GM12878 (cell line): ENCODE measurements at regions not wholly inside any gene's neighbourhood (a gene's known extent, or its start where the extent isn't known, plus 50 kb on each side); places are given as distances from the start of the nearest gene placed in this dataset.

ENCODE experiments used
- BCLAF1 ChIP-seq: fragments of 450-650 bp; IDR thresholded peaks from 2 replicates; pipeline ENCODE4 v1.6.1; 2017; ENCODE audit warnings: antibody characterized with exemption, mild to moderate bottlenecking, moderate library complexity
- CBX5 ChIP-seq: sonication (generic); IDR thresholded peaks from 2 replicates; pipeline ENCODE4 v1.6.1; 2016; ENCODE audit warnings: low read depth, moderate library complexity, mild to moderate bottlenecking, inconsistent platforms
- CHD1 ChIP-seq: IDR thresholded peaks from 2 replicates; pipeline ENCODE4 v1.6.1; 2012; ENCODE audit warnings: low read depth, low read length, improper control_type of control experiment
- CREB1 ChIP-seq: IDR thresholded peaks from 2 replicates; pipeline ENCODE4 v1.6.1; 2012; ENCODE audit warnings: low read depth, mild to moderate bottlenecking, inconsistent platforms
- FOS ChIP-seq: IDR thresholded peaks from 3 replicates; pipeline ENCODE4 v1.6.1; 2011; ENCODE audit warnings: borderline replicate concordance; ENCODE audit not compliant: insufficient read length; ENCODE audit errors: extremely low read depth
- MLLT1 ChIP-seq: fragments of 450-650 bp; IDR thresholded peaks from 2 replicates; pipeline ENCODE4 v1.6.1; 2016; ENCODE audit warnings: mild to moderate bottlenecking
- MXI1 ChIP-seq: fragments of 150-350 bp; IDR thresholded peaks from 2 replicates; pipeline ENCODE4 v1.6.1; 2011; ENCODE audit warnings: low read depth, mild to moderate bottlenecking, inconsistent platforms, low read length, improper control_type of control experiment
- NFIC ChIP-seq: IDR thresholded peaks from 2 replicates; pipeline ENCODE4 v1.6.1; 2012; ENCODE audit warnings: low read depth, mild to moderate bottlenecking, inconsistent platforms, low read length, moderate library complexity
- NR2C2 ChIP-seq: IDR thresholded peaks from 2 replicates; pipeline ENCODE4 v1.6.1; 2011; ENCODE audit warnings: borderline replicate concordance, low read depth; ENCODE audit not compliant: control insufficient read depth, insufficient read length
- PAX5 ChIP-seq: IDR thresholded peaks from 2 replicates; pipeline ENCODE4 v1.6.1; 2011; ENCODE audit warnings: low read depth, low read length, borderline replicate concordance
- PAX8 ChIP-seq: fragments of 450-650 bp; IDR thresholded peaks from 2 replicates; pipeline ENCODE4 v1.6.1; 2017; ENCODE audit warnings: mild to moderate bottlenecking, moderate library complexity
- RELA ChIP-seq: fragments of 450-650 bp; IDR thresholded peaks from 2 replicates; pipeline ENCODE4 v1.8.0; 2014; ENCODE audit warnings: borderline replicate concordance; ENCODE audit not compliant: partially characterized antibody
- SMARCA5 ChIP-seq: fragments of 450-650 bp; IDR thresholded peaks from 2 replicates; pipeline ENCODE4 v1.6.1; 2017; ENCODE audit warnings: mild to moderate bottlenecking
- TBL1XR1 ChIP-seq: IDR thresholded peaks from 2 replicates; pipeline ENCODE4 v1.6.1; 2012; ENCODE audit warnings: low read depth, low read length, improper control_type of control experiment
- ZBTB11 ChIP-seq: fragments of 450-650 bp; formaldehyde crosslinking; IDR thresholded peaks from 2 replicates; pipeline ENCODE4 v1.5.0; 2022; ENCODE audit warnings: mild to moderate bottlenecking, missing genetic modification characterization
- ZBTB40 ChIP-seq: fragments of 450-650 bp; IDR thresholded peaks from 2 replicates; pipeline ENCODE4 v1.6.1; 2016; ENCODE audit warnings: mild to moderate bottlenecking, moderate library complexity, borderline replicate concordance
- ZNF217 ChIP-seq: fragments of 450-650 bp; IDR thresholded peaks from 2 replicates; pipeline ENCODE4 v1.6.1; 2017; ENCODE audit warnings: antibody characterized with exemption, mild to moderate bottlenecking
- ZNF274 ChIP-seq: IDR thresholded peaks from one replicate; pipeline ENCODE4 v1.8.0; 2011; ENCODE audit not compliant: insufficient read length, insufficient read depth

GRCh38 chr6:113690281-113691259, 166.6 kb upstream of the MARCKS start (continued):
- TF ChIP-seq TBL1XR1 (no peak), CHD1 (no peak), BCLAF1 (no peak), ZBTB40 (no peak; the same call in 1 of the 2 replicates), SMARCA5 (no peak), NFIC (peak; percentile 79; the same call in 1 of the 2 replicates), RELA (no peak), PAX5 (no peak), ZBTB11 (CRISPR knock-in tag) (no peak), CBX5 (no peak), MLLT1 (no peak), MXI1 (no peak), CREB1 (peak; percentile 67), ZNF217 (no peak), ZNF274 (no peak), NR2C2 (no peak), PAX8 (no peak), FOS (no peak)
